Activated naive CD8-positive, alpha-beta T cell treated with anti-CD3 and anti-CD28 coated beads, Interleukin-2, amount 50 U/mL, for 24 hours (primary cell): ENCODE measurements at regions not wholly inside any gene's neighbourhood (a gene's known extent, or its start where the extent isn't known, plus 50 kb on each side); places are given as distances from the start of the nearest gene placed in this dataset.

Experiments
- ATAC-seq: fragments of 150-1000 bp; cut with Tn5 transposase; one replicate; pipeline ENCODE4 v1.10.0; 2021
- DNase-seq: peaks from one replicate; pipeline ENCODE4 v3.0.0; 2021
- H3K27ac Mint-ChIP-seq: one replicate; pipeline ENCODE4 v1.8.0; 2021; ENCODE audit warnings: mild to moderate bottlenecking, mixed read lengths
- H3K27me3 Mint-ChIP-seq: one replicate; pipeline ENCODE4 v1.8.0; 2021; ENCODE audit warnings: mixed read lengths
- H3K36me3 Mint-ChIP-seq: one replicate; pipeline ENCODE4 v1.8.0; 2021; ENCODE audit warnings: low read depth, mixed read lengths
- H3K4me1 Mint-ChIP-seq: one replicate; pipeline ENCODE4 v1.8.0; 2021; ENCODE audit warnings: mixed read lengths
- H3K4me3 Mint-ChIP-seq: one replicate; pipeline ENCODE4 v1.8.0; 2021; ENCODE audit warnings: mild to moderate bottlenecking, moderate library complexity, mixed read lengths
- H3K9me3 Mint-ChIP-seq: one replicate; pipeline ENCODE4 v1.8.0; 2021; ENCODE audit warnings: mixed read lengths

DNA sequence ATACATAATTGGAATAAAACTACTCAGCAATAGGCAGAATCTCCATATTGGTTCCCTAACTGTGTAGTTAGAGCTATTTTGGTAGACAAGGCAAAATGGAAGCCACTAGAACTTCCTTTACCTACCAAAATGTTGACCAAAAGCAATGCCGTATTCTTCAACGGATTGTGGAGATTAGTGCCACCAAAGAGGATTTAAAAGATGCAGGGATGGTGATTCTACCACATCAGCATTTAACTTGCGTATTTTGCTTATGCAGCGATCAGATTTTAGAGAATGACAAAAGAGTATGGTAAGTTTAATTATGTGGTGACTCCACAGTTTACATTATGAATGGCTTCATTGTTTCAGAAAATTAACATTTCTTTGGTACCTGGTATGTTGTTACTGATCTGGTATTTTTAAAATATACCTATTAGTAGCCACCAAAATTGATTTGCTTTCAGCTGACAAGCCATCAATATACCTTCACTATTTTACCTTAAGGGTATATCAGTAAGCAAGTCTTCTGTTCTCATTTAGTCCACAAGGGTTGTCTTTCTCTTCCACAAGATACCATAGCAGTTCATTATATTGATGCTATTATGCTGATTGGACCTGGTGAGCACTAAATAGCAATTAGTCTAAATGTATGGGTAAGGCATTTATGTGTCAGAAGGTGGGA lies 1910.7 kb upstream of the PRR20A start:
- H3K27me3 Mint-ChIP-seq: no peaks in the 10 kb centered on the region
- ATAC-seq (no peak), DNase-seq (no peak)
- peaks cover 6% of the 10 kb centered on the region for H3K9me3 Mint-ChIP-seq
- no peak overlapping the region for H3K27ac Mint-ChIP-seq
- no peaks in the 10 kb centered on the region for H3K4me1 Mint-ChIP-seq
- no peak overlapping the region for H3K4me3 Mint-ChIP-seq
- H3K36me3 Mint-ChIP-seq: no peaks in the 10 kb centered on the region

DNA sequence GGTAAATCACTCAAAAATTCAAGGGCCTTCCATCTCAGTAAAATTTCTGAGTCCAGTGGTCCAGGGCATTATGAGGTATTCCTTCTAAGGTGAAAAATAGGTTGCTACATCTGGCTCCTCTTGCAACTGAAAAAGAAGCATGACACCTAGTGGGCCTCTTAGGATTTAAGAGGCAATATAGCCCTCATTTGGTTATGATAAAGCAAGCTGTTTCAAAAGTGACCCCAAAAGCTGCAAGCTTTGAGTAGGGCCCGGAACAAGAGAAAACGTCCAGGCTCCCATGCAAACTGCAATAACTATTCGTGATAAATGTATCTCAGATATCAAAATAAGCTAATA lies 1910.2 kb upstream of the PRR20A start:
- H3K27ac Mint-ChIP-seq: no peak overlapping the region
- H3K4me1 Mint-ChIP-seq: no peaks in the 10 kb centered on the region
- no peaks in the 10 kb centered on the region for H3K36me3 Mint-ChIP-seq
- no peaks in the 10 kb centered on the region for H3K27me3 Mint-ChIP-seq
- H3K4me3 Mint-ChIP-seq: no peak overlapping the region
- peaks cover 6% of the 10 kb centered on the region for H3K9me3 Mint-ChIP-seq
- no peak for ATAC-seq
- no peak for DNase-seq

DNA sequence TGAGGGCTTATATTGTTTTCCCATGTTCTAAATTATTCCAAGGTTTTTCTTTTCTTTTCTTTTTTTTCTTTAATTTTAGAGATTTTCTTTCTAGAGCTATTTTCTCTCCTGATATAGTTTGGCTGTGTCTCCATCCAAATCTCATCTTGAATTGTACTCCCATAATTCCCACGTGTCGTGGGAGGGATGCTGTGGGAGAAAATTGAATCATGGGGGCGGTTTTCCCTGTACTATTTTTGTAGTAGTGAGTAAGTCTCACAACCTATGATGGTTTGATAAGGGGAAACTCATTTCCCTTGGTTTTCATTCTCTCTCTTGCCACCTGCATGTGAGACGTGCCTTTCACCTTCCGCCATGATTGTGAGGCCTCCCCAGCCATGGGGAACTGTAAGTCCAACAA lies 1906.4 kb upstream of the PRR20A start:
- no peak for ATAC-seq
- Mint-ChIP-seq H3K36me3 (no peaks in the 10 kb centered on the region), H3K4me1 (no peaks in the 10 kb centered on the region), H3K4me3 (no peak overlapping the region), H3K9me3 (peaks cover 25% of the 10 kb centered on the region), H3K27ac (no peak overlapping the region), H3K27me3 (no peaks in the 10 kb centered on the region)
- DNase-seq: no peak

DNA sequence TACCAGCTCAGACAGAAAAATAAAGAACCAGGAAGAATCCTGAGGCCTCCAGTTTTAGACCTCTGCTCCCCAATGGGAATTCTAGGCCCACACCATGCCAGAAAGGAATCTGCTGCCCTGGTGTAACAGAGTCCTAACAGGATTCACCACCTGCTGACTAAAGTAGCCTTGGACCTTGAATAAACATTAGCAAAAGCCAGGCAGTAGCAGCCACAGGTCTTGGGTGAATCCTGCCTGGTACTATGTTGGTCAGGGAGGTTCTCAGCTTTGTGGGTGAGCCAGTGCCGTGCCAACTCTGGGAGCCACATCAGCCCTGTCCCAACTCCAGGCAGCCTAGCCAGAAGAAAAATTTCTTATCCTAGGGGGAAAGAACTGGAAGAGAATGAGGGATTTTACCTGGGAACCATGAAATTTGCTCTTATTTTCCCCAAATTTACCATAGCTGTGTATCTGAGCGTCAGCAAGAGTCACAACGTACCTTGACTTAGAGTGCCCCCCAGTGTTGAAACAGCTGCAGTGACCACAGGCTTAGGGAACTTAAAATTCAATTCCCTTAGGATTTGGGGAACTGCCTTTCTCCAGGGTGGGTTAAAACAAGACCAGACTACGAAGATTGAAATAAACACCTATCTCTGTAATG lies 1895.6 kb upstream of the PRR20A start:
- Mint-ChIP-seq H3K27me3 (no peaks in the 10 kb centered on the region), H3K4me3 (no peak overlapping the region), H3K36me3 (no peaks in the 10 kb centered on the region), H3K9me3 (peaks cover 17% of the 10 kb centered on the region), H3K27ac (no peak overlapping the region), H3K4me1 (no peaks in the 10 kb centered on the region)
- DNase-seq (no peak), ATAC-seq (no peak)

DNA sequence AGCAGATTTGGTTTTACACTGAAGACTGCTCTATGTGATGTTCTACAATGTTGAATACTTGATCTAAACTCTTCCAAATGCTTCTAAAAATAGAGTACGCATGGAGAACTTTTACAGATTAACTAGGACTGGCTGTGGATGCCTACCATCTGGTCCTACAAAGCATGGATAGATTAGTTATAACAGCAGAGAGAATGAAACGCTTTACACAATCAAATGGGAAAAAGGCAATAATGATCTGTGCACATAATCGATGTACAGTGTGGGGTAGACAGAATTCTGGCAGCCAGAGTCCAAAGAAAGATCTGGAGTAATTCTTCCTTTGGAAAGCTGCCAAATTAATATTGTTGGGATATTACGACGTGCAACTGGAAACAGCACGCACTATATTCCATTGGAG lies 1885.5 kb upstream of the PRR20A start:
- ATAC-seq (no peak), DNase-seq (no peak)
- Mint-ChIP-seq H3K4me1 (no peaks in the 10 kb centered on the region), H3K36me3 (no peaks in the 10 kb centered on the region), H3K27ac (no peak overlapping the region), H3K4me3 (no peak overlapping the region), H3K9me3 (peaks cover 30% of the 10 kb centered on the region), H3K27me3 (no peaks in the 10 kb centered on the region)

DNA sequence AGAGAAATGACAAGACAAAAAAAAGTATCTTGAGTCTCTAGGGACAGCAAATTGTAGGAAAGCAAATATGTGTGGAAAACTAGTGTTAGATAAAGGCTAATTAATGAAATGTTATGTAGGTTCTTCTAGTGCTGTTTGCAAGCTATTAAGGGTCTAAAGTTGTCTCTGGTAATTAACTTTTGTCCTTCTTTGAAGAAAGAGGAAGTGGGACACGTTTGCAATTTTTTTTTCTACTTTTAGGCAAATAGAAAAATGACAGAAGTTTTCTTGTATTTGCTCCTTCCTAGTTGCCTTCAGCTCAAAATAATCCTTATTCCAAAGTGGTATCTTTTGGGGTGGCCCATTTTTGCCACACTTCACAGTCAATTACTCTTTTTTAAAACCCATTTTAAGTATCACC lies 1877.7 kb upstream of the PRR20A start:
- no peak for ATAC-seq
- no peaks in the 10 kb centered on the region for H3K27me3 Mint-ChIP-seq
- H3K36me3 Mint-ChIP-seq: no peaks in the 10 kb centered on the region
- no peak overlapping the region for H3K27ac Mint-ChIP-seq
- peaks cover 23% of the 10 kb centered on the region for H3K9me3 Mint-ChIP-seq
- no peak overlapping the region for H3K4me3 Mint-ChIP-seq
- no peak for DNase-seq
- H3K4me1 Mint-ChIP-seq: no peaks in the 10 kb centered on the region

DNA sequence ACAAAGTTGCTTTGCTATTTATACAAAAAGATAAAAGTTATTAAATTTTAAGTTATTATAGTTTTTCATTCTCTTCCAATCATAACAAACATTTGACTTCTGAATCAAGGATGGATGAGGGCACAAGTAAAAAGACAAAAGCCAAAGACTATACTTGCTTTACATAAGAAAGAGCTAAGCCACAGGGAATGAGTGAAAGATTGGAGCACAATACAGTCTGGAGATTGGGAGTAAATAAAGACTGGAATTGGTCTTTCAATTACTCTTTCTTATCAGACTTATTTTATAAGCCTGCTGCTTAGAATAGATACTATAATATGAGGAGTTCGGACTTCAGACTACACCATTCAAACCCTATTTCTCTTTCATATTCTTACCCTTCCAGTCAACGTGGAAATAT lies 1874.1 kb upstream of the PRR20A start:
- DNase-seq (no peak), ATAC-seq (no peak)
- Mint-ChIP-seq H3K9me3 (peaks cover 16% of the 10 kb centered on the region), H3K4me1 (no peaks in the 10 kb centered on the region), H3K27me3 (no peaks in the 10 kb centered on the region), H3K27ac (no peak overlapping the region), H3K36me3 (no peaks in the 10 kb centered on the region), H3K4me3 (no peak overlapping the region)

DNA sequence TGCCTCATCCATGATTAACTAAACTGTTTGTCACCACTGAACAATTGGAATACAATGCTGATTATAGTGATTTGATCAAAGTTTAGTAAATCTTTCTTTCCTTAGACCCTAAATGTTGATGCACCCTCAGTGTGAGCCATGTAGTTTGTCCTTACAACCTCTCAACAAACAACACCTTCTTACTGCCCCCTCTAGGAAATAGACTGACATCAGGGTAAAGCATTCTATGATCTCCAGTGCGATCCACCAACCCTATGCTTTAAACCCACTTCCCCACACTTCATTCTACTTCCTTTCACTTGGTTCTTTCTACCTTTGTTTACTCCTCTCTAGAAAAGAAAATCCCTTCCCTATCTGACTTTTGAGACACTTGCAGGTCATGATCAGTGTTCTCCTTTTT lies 1842.5 kb upstream of the PRR20A start:
- no peaks in the 10 kb centered on the region for H3K4me1 Mint-ChIP-seq
- H3K36me3 Mint-ChIP-seq: no peaks in the 10 kb centered on the region
- H3K27ac Mint-ChIP-seq: no peak overlapping the region
- DNase-seq (no peak), ATAC-seq (no peak)
- H3K9me3 Mint-ChIP-seq: peaks cover 30% of the 10 kb centered on the region
- H3K4me3 Mint-ChIP-seq: no peak overlapping the region
- H3K27me3 Mint-ChIP-seq: no peaks in the 10 kb centered on the region

DNA sequence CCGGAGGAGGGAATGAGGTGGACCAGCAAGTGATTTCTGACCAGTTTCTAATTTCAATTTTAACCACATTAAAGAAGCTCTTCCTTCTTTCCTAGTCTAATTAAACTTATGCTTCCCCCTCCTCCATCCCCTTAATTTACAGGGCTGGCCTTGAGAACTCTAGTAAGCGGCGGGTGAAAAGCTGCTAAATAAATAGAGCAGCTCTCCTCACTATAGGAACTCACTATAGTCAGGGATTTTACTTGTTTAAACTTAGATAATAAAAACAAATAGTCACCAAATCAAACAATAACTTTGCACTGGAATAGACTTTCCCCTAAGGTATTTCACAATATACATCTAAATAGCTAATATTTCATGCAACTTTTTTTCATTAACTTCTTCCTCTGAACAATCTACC lies 1838.2 kb upstream of the PRR20A start:
- no peak for DNase-seq
- no peaks in the 10 kb centered on the region for H3K27me3 Mint-ChIP-seq
- no peaks in the 10 kb centered on the region for H3K4me1 Mint-ChIP-seq
- H3K4me3 Mint-ChIP-seq: no peak overlapping the region
- no peaks in the 10 kb centered on the region for H3K36me3 Mint-ChIP-seq
- no peak overlapping the region for H3K27ac Mint-ChIP-seq
- no peak for ATAC-seq
- peaks cover 13% of the 10 kb centered on the region for H3K9me3 Mint-ChIP-seq

DNA sequence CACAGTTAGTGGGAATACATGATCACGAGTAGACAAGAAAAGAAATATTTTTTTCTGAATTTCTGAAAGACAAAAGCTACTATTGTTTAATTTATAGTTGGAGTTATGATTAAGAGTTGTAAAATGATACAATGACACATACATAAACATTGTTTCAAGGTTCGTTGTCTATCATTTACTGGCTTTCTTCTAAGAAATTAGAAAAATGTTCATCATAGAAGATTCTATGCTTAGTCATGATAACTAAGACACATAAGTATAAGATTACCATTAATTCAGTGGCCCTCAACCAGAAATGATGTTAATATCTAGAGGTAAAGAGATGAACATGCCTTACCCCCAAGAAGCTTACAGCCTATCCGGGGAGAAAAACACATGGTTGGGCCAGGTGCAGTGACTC lies 1832.8 kb upstream of the PRR20A start:
- H3K4me3 Mint-ChIP-seq: no peak overlapping the region
- H3K4me1 Mint-ChIP-seq: no peaks in the 10 kb centered on the region
- H3K27me3 Mint-ChIP-seq: no peaks in the 10 kb centered on the region
- ATAC-seq (no peak), DNase-seq (no peak)
- H3K36me3 Mint-ChIP-seq: no peaks in the 10 kb centered on the region
- H3K27ac Mint-ChIP-seq: no peak overlapping the region
- H3K9me3 Mint-ChIP-seq: peaks cover 4% of the 10 kb centered on the region

DNA sequence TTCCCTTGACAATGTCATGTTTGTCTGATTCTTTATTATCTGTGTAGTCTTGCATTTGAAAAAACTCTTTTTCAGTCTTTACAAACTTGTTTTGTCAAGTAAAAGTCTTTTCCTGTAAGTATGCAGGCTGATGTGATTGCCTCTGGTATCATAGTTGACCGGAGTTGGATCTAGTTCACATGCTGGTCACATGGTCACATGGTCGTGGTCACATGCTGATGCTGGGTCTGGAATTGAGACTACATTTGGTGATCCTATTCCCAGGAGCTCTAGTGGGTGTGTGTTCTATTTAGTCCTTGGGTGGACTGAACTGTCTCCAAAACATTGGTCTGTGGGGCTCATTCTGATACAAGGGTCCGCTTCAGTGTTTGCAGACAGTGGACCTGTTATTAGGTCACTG lies 1798.8 kb upstream of the PRR20A start:
- ATAC-seq (no peak), DNase-seq (no peak)
- H3K27ac Mint-ChIP-seq: no peak overlapping the region
- no peaks in the 10 kb centered on the region for H3K36me3 Mint-ChIP-seq
- no peaks in the 10 kb centered on the region for H3K27me3 Mint-ChIP-seq
- H3K4me1 Mint-ChIP-seq: no peaks in the 10 kb centered on the region
- H3K4me3 Mint-ChIP-seq: no peak overlapping the region
- H3K9me3 Mint-ChIP-seq: peaks cover 20% of the 10 kb centered on the region

DNA sequence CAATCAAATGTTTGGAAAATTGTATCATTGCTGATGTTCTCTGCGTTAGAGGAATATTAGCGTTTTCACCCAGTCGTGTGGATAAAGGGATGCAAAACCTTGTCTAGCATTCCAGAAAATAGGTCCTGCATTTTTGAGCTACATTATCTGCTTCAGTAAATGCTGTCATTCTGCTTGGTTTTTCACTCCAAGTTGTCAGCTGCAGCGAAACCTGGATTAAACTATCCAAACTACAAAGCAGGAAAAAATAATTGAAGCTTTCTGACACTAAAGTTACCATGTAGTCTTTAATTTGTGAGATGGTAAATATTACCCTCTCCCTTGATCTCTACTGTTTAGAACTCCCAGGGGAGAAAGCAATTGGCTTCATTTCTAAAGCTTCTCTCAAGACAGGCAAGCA lies 1795.5 kb upstream of the PRR20A start:
- no peak for DNase-seq
- Mint-ChIP-seq H3K36me3 (no peaks in the 10 kb centered on the region), H3K27me3 (no peaks in the 10 kb centered on the region), H3K9me3 (peaks cover 21% of the 10 kb centered on the region), H3K27ac (no peak overlapping the region), H3K4me1 (no peaks in the 10 kb centered on the region), H3K4me3 (no peak overlapping the region)
- no peak for ATAC-seq

DNA sequence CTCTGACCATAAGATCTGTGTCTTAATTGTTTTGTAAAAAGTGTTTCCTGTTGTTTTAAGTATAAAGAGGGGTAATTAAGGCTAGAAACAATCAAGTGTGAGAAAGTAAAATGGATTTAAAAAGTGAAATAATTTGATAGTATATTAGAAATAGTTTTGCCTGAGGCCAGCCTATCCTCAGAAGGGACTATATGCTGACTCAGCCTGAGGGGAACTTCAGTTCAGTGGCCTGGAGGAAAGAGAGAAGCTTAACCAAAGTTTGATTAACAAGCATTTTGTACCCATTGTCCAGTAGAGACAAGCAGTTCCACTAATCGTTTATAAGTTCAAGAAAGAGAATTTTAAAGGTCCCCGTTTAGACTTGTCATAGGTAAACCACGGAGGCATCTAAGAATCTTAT lies 1793.2 kb upstream of the PRR20A start:
- Mint-ChIP-seq H3K4me1 (no peaks in the 10 kb centered on the region), H3K4me3 (no peak overlapping the region), H3K36me3 (no peaks in the 10 kb centered on the region), H3K9me3 (peaks cover 11% of the 10 kb centered on the region), H3K27ac (no peak overlapping the region), H3K27me3 (no peaks in the 10 kb centered on the region)
- no peak for ATAC-seq
- no peak for DNase-seq

DNA sequence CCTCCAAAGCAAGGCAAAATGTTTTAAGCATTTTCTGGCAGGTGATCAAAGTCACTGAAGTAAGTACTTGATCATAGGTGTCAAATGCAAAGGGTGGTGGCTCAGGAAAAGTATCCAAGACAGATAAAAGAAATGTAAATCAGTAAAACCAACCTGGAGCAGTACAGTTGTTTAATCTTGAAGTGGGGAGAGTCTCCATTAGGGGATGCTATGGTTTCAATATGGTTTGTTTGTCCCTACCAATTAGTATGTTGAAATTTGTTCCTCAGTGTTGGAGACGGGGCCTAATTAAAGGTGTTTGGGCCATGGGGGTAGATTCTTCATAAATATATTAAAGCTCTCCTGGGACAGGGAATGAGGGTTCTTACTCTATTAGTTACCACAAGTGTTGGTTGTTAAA lies 1781.7 kb upstream of the PRR20A start:
- Mint-ChIP-seq H3K27me3 (no peaks in the 10 kb centered on the region), H3K27ac (no peak overlapping the region), H3K36me3 (no peaks in the 10 kb centered on the region), H3K4me3 (no peak overlapping the region), H3K9me3 (peaks cover 8% of the 10 kb centered on the region), H3K4me1 (no peaks in the 10 kb centered on the region)
- ATAC-seq (no peak), DNase-seq (no peak)

DNA sequence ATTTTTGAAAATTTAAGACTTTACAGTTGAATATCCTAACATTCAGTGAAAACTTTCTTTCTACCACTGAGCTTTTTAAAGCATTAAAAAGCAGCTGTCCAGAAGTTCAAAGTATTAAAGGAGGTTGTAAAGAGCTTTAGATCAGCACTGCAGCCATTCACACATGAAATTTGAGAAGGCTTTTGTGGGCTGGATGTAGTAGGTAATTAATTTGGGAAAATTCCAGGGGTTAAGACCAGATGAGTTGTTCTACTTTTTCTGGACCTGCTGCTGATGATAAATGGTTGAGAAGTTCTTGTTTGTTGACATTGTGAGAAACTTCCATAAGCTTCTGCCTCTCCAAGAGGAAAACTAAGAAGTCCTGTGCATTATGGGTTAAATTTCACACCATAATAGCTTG lies 1779.6 kb upstream of the PRR20A start:
- Mint-ChIP-seq H3K27me3 (no peaks in the 10 kb centered on the region), H3K4me1 (no peaks in the 10 kb centered on the region), H3K27ac (no peak overlapping the region), H3K4me3 (no peak overlapping the region), H3K36me3 (no peaks in the 10 kb centered on the region), H3K9me3 (peaks cover 19% of the 10 kb centered on the region)
- DNase-seq (no peak), ATAC-seq (no peak)

DNA sequence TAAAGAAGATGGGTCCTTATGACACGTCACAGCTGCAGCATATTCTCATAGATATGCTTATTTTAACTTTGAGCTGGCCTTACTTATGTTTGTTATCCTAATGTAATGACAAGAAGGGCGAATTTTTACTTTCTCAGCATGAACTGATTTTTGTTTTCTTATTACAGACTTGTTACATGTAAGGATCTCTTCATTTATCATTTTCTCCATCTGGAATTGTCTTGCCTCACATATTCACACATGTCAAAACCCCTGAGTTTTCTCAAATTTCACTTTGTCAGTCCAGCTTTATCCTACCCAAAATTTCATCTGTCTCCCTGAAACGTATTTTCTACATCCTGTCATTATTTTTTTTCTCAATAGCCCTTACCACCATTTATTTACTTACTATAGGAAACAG lies 1774.0 kb upstream of the PRR20A start:
- Mint-ChIP-seq H3K9me3 (peaks cover 27% of the 10 kb centered on the region), H3K4me3 (no peak overlapping the region), H3K27me3 (no peaks in the 10 kb centered on the region), H3K27ac (no peak overlapping the region), H3K4me1 (no peaks in the 10 kb centered on the region), H3K36me3 (no peaks in the 10 kb centered on the region)
- no peak for ATAC-seq
- DNase-seq: no peak
